ENCODE measurements at regions not wholly inside any gene's neighbourhood (a gene's known extent, or its start where the extent isn't known, plus 50 kb on each side); places are given as distances from the start of the nearest gene placed in this dataset.

- peak; percentile 56; the same call in 1 of the 2 replicates for TF ChIP-seq PAXIP1 (CRISPR knock-in tag; conservative IDR thresholded peaks at IDR 0.05)
- peak; percentile 74 for TF ChIP-seq PPARG (CRISPR knock-in tag; conservative IDR thresholded peaks at IDR 0.05)
- no peak for TF ChIP-seq FOXA1 (IDR thresholded peaks at IDR 0.05)
- peak; percentile 37; the same call in 1 of the 2 replicates for TF ChIP-seq FOXA1 (CRISPR knock-in tag; IDR thresholded peaks at IDR 0.05)
- TF ChIP-seq GPN1 (CRISPR knock-in tag; IDR thresholded peaks at IDR 0.05; ENCODE audit: borderline replicate concordance), result no peak
- TF ChIP-seq NAIF1 (CRISPR knock-in tag; IDR thresholded peaks at IDR 0.05; ENCODE audit: borderline replicate concordance), result no peak
- TF ChIP-seq SOX6 (IDR thresholded peaks at IDR 0.05), result no peak
- peak; percentile 67 for TF ChIP-seq SOX6 (CRISPR knock-in tag; IDR thresholded peaks at IDR 0.05)
- no peak for TF ChIP-seq TERF1 (CRISPR knock-in tag; IDR thresholded peaks at IDR 0.05)
- TF ChIP-seq GATAD2A (CRISPR knock-in tag; IDR thresholded peaks at IDR 0.05), result peak; percentile 52
- peak; percentile 68; the same call in 1 of the 2 replicates for TF ChIP-seq NCOA2 (CRISPR knock-in tag; IDR thresholded peaks at IDR 0.05)
- peak; percentile 36; the same call in 1 of the 2 replicates for TF ChIP-seq ZNF614 (CRISPR knock-in tag; IDR thresholded peaks at IDR 0.05; ENCODE audit: borderline replicate concordance)
- TF ChIP-seq U2AF1 (optimal IDR thresholded peaks at IDR 0.05; ENCODE audit: low read depth, low read length), result no peak
- no peak for TF ChIP-seq ATM (IDR thresholded peaks at IDR 0.05; ENCODE audit: borderline replicate concordance)
- peak in 1 of 2 experiments; percentile 61; a peak in 2 of 4 replicates for TF ChIP-seq EP300 (IDR thresholded peaks at IDR 0.05; ENCODE audit: low read depth in 2 of 2, low read length in 2 of 2)
- TF ChIP-seq EP300 (CRISPR knock-in tag; IDR thresholded peaks at IDR 0.05; ENCODE audit: borderline replicate concordance), result no peak
- no peak for TF ChIP-seq ZNF276 (CRISPR knock-in tag; IDR thresholded peaks at IDR 0.05; ENCODE audit: low read depth)
- TF ChIP-seq MBD4 (IDR thresholded peaks at IDR 0.05; ENCODE audit: borderline replicate concordance, low read length), result 0 out of 2 replicates have a peak, but pooled peaks have one; percentile 31
- peak; percentile 58; the same call in 1 of the 2 replicates for TF ChIP-seq NFIC (IDR thresholded peaks at IDR 0.05; ENCODE audit: low read length)
- TF ChIP-seq ARID5B (CRISPR knock-in tag; IDR thresholded peaks at IDR 0.05), result peak; percentile 63
- no peak for TF ChIP-seq ZNF317 (CRISPR knock-in tag; IDR thresholded peaks at IDR 0.05)
These were observed 160.2 kb upstream of the FTMT start (continued) for GRCh38 chr5:121691478-121691877.
